Esophagus muscularis mucosa (tissue), 3 donors: ENCODE measurements at regions not wholly inside any gene's neighbourhood (a gene's known extent, or its start where the extent isn't known, plus 50 kb on each side); places are given as distances from the start of the nearest gene placed in this dataset.

Source experiments
- CTCF ChIP-seq, 3 experiments: fragments of 200-600 bp in 2 of 3; fragments of 450-650 bp in 1 of 3; sonication (generic) in 2 of 3; IDR thresholded peaks; one replicate each; pipeline ENCODE4 v1.5.1; 2017 to 2019; ENCODE audit warnings: antibody characterized with exemption in 3 of 3, mild to moderate bottlenecking in 2 of 3, moderate library complexity in 1 of 3
- POLR2AphosphoS5 ChIP-seq, 2 donors: sonication (generic); formaldehyde crosslinking; IDR thresholded peaks; one replicate each; pipeline ENCODE4 v1.6.1; 2017; ENCODE audit warnings: antibody characterized with exemption in 2 of 2

DNA sequence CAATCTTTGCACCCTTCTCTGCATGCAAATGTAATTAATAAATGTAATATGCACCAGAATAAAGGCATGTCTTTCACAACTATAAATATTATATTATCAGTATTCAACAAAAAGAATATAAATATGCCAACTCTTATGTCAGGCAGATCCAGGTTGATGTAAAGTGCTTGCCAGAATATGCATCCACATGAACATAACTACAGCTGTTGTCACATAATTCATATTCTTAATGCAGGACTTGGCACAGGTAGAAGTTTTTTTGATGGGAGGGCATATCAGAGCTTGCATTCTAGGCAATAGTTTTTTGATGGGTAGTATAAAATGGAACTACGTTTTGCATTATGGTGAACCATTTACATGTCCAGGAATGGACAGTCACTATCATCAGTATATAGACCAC is 544.3 kb downstream of the ZNF804A start:
- TF ChIP-seq CTCF (IDR thresholded peaks at IDR 0.05) (no peak), POLR2AphosphoS5 (IDR thresholded peaks at IDR 0.05) (no peak)
